ENCODE measurements at regions not wholly inside any gene's neighbourhood (a gene's known extent, or its start where the extent isn't known, plus 50 kb on each side); places are given as distances from the start of the nearest gene placed in this dataset.
"Not testable (repeated sequence)": the region's sequence is repeated elsewhere in the genome, so short reads cannot be mapped to it uniquely, and the experiment has no call there.

- H3K79me2 ChIP-seq (replicated peaks; ENCODE audit: insufficient read depth); H3F3A ChIP-seq (replicated peaks; ENCODE audit: low read depth); H3K36me3 ChIP-seq (ENCODE audit: insufficient read depth); H3K27me3 ChIP-seq (ENCODE audit: insufficient read depth); H4K20me1 ChIP-seq (replicated peaks; ENCODE audit: insufficient read depth); H2AFZ ChIP-seq; H3K4me2 ChIP-seq; H3K27me3 Mint-ChIP-seq (ENCODE audit: insufficient read depth, low read depth, poor library complexity); H3K27ac ChIP-seq (ENCODE audit: low read depth); H3K27ac Mint-ChIP-seq; ATAC-seq; H3K4me3 ChIP-seq; H3K4me3 Mint-ChIP-seq; DNase-seq (ENCODE audit: low spot score): not testable (repeated sequence)
- Histone ChIP-seq H3K4me1 (ENCODE audit: insufficient read depth) (peaks cover 16% of the 10 kb centered on the region), H3K9me2 (ENCODE audit: insufficient read depth) (peaks cover 26% of the 10 kb centered on the region; the same call in 1 of the 2 replicates)
- Mint-ChIP-seq H3K4me1 (peaks cover 11% of the 10 kb centered on the region; the same call in 2 of the 3 replicates), H3K36me3 (ENCODE audit: low read depth) (peaks cover 53% of the 10 kb centered on the region), H3K9me3 (peaks cover 50% of the 10 kb centered on the region)
These were observed 1148.0 kb upstream of the ACVR2A start for GRCh38 chr2:146696787-146697186.

- peaks cover 14% of the 10 kb centered on the region for H3K4me1 ChIP-seq (ENCODE audit: insufficient read depth)
- H3K27me3 ChIP-seq (ENCODE audit: insufficient read depth), result no peaks in the 10 kb centered on the region
- no peak for ATAC-seq
- no peaks in the 10 kb centered on the region for H3F3A ChIP-seq (replicated peaks; ENCODE audit: low read depth)
- no peak for DNase-seq (ENCODE audit: low spot score)
- Mint-ChIP-seq H3K9me3 (peaks cover 17% of the 10 kb centered on the region), H3K36me3 (ENCODE audit: low read depth) (peaks cover 22% of the 10 kb centered on the region), H3K4me3 (no peak overlapping the region), H3K27ac (no peak overlapping the region), H3K4me1 (peaks cover 8% of the 10 kb centered on the region; the same call in 2 of the 3 replicates), H3K27me3 (ENCODE audit: insufficient read depth, low read depth, poor library complexity) (peaks cover 3% of the 10 kb centered on the region)
- H3K27ac ChIP-seq (ENCODE audit: low read depth), result no peak overlapping the region
- no peak overlapping the region for H3K4me3 ChIP-seq
- H3K9me2 ChIP-seq (ENCODE audit: insufficient read depth), result no peaks in the 10 kb centered on the region
- no peaks in the 10 kb centered on the region for H3K36me3 ChIP-seq (ENCODE audit: insufficient read depth)
- no peaks in the 10 kb centered on the region for H4K20me1 ChIP-seq (replicated peaks; ENCODE audit: insufficient read depth)
- H3K79me2 ChIP-seq (replicated peaks; ENCODE audit: insufficient read depth), result no peaks in the 10 kb centered on the region
- no peak overlapping the region for H3K4me2 ChIP-seq
- no peak overlapping the region; the same call in 1 of the 2 replicates for H2AFZ ChIP-seq
- TF ChIP-seq ZNF462 (CRISPR knock-in tag; IDR thresholded peaks at IDR 0.05) (no peak), ETS1 (IDR thresholded peaks at IDR 0.05) (no peak), JUNB (IDR thresholded peaks at IDR 0.05; ENCODE audit: unreplicated experiment) (no peak), ZNF331 (CRISPR knock-in tag; IDR thresholded peaks at IDR 0.05; ENCODE audit: low read depth) (no peak)
These were observed 1162.8 kb upstream of the ACVR2A start for GRCh38 chr2:146681991-146682390.

All from GM23338 (cell line).